Large intestine (tissue), 3 donors: ENCODE measurements at regions not wholly inside any gene's neighbourhood (a gene's known extent, or its start where the extent isn't known, plus 50 kb on each side); places are given as distances from the start of the nearest gene placed in this dataset.
A peak's percentile ranks its signal among the peaks of the same experiment; 100 is the strongest.
"Not testable (repeated sequence)": the region's sequence is repeated elsewhere in the genome, so short reads cannot be mapped to it uniquely, and the experiment has no call there.

Source experiments
- DNase-seq, 2 donors: peaks; one replicate each; pipeline versions ENCODE4 v3.0.0 to v3.0.0-alpha.2; 2013
- H3K27ac ChIP-seq: one replicate; pipeline ENCODE4 v1.5.1; 2013; ENCODE audit warnings: low read length
- H3K27me3 ChIP-seq: 2 replicates; pipeline ENCODE4 v1.6.1; 2013; ENCODE audit warnings: low read length; ENCODE audit not compliant: control insufficient read depth, insufficient read depth
- H3K36me3 ChIP-seq: 2 replicates; pipeline ENCODE4 v1.6.1; 2013; ENCODE audit warnings: low read length; ENCODE audit not compliant: control insufficient read depth, insufficient read depth
- H3K4me1 ChIP-seq: one replicate; pipeline ENCODE4 v1.6.1; 2013; ENCODE audit warnings: low read length; ENCODE audit not compliant: control insufficient read depth, insufficient read depth
- H3K4me3 ChIP-seq: one replicate; pipeline ENCODE4 v1.5.1; 2013; ENCODE audit warnings: low read length
- H3K9me3 ChIP-seq: one replicate; pipeline ENCODE4 v1.6.1; 2013; ENCODE audit warnings: mild to moderate bottlenecking, low read depth, low read length, moderate library complexity; ENCODE audit not compliant: control insufficient read depth
- WGBS: methylation state at CpG from one replicate; pipeline ENCODE4 v1.1.5; 2013; ENCODE audit warnings: low lambda C conversion rate; ENCODE audit not compliant: insufficient coverage; 5-methylcytosine and 5-hydroxymethylcytosine counted together

DNA sequence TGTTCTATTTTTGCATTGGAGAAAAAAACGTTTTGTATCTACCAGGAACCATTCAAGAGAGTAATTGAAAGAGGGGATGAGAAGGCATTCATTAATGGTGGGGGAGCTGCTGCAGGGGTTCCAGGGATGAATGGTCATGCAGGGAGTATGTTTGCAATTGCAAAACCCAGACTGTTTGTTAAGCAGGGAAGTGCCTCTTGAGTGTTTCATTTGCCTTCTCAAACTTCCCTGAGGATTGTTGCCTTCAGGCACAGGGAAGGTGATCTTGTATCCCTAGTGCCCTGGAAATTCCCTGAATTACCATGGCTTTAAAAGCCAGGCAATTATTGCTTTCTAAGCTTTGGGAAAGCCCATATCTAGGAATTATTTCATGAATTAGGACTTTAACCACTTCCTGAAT lies 172.7 kb upstream of the NLGN4Y start:
- Histone ChIP-seq H3K4me3 (no peak overlapping the region), H3K36me3 (no peaks in the 10 kb centered on the region), H3K9me3 (no peaks in the 10 kb centered on the region), H3K27ac (no peak overlapping the region), H3K4me1 (no peaks in the 10 kb centered on the region), H3K27me3 (no peaks in the 10 kb centered on the region)
- no peak for DNase-seq
- no CpG with 5 or more reads among the region's 1 CpG for WGBS

DNA sequence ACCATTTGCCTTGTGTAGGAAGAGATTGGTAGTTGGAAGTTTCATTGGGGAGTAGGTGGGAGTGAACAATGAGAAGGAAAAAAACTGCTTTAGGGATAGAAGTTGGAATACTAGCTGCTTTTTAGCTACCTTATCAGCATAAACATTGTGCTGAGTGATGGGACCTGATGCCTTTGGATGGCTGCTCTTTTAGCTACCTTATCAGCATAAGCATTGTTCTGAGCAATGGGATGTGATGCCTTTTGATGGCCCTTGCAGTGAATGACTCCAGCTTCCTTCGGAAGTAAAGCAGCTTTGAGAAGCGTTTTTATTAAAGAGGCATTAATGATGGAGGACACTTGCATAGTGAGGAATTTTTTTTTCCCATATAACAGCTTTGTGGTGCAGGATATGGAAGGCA lies 168.2 kb upstream of the NLGN4Y start:
- no CpG with 5 or more reads among the region's 2 CpGs for WGBS
- Histone ChIP-seq H3K9me3 (no peaks in the 10 kb centered on the region), H3K27me3 (no peaks in the 10 kb centered on the region), H3K4me3 (no peak overlapping the region), H3K27ac (no peak overlapping the region), H3K4me1 (no peaks in the 10 kb centered on the region), H3K36me3 (no peaks in the 10 kb centered on the region)
- DNase-seq = no peak

DNA sequence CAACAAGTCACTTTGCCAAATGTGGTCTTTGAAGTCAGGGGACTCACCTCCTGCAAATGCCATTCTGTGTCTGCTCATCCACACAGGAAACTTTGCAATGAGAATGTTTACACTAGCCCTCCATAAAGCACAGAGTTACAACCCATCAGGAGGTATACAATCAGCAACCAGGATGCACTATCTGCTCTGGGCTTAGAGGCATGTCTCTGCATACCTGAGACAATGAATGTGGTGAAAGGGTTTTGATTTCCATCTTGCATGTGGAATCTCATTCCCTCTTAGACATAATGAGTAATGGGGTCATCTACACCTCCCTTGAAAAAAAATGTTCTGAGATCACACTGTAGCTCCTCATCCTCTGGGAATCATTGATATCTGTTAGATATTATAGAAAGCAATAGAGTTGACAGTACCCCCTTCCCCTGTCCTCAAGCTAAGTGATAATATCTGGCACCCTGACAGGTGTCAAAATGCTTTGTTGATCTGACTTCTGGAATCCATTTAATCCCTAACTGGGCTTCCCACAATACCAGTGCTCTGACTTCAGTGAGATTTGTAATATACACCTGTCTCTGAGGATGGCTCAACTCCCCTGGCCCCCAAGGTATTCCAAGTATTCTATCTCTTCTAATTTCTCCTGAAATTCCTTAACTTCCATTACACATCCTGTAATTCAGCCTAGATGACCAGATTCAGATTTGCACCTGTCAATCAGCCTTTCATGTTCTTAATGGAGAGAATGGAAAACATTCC lies 163.4 kb upstream of the NLGN4Y start:
- DNase-seq = peak in 1 of 2 donors; percentile 4
- H3K27me3 ChIP-seq = no peaks in the 10 kb centered on the region
- no peaks in the 10 kb centered on the region for H3K4me1 ChIP-seq
- no peak overlapping the region for H3K27ac ChIP-seq
- H3K9me3 ChIP-seq = no peaks in the 10 kb centered on the region
- H3K36me3 ChIP-seq = no peaks in the 10 kb centered on the region
- no peak overlapping the region for H3K4me3 ChIP-seq

DNA sequence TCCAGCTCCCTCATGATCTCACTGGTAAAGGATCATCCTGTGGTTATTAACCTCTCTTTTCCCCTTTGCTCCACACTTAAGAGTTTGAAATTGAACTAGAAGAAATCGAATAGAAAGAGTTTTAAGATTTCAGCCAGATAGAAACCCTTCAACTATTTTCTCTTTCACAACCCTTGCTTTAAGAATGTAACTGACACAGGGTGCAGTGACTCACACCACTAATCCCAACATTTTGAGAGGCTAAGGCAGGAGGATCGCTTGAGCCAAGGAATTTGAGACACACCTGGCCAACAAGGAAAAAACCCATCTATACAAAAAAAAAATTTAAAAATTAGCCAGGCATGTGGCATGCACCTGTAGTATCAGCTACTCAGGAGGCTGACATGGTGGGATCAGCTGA lies 150.7 kb upstream of the NLGN4Y start:
- Histone ChIP-seq H3K4me3 (no peak overlapping the region), H3K4me1 (no peaks in the 10 kb centered on the region), H3K9me3 (no peaks in the 10 kb centered on the region), H3K27ac (no peak overlapping the region), H3K27me3 (no peaks in the 10 kb centered on the region), H3K36me3 (no peaks in the 10 kb centered on the region)
- WGBS = no CpG with 5 or more reads among the region's 2 CpGs
- DNase-seq = no peak

DNA sequence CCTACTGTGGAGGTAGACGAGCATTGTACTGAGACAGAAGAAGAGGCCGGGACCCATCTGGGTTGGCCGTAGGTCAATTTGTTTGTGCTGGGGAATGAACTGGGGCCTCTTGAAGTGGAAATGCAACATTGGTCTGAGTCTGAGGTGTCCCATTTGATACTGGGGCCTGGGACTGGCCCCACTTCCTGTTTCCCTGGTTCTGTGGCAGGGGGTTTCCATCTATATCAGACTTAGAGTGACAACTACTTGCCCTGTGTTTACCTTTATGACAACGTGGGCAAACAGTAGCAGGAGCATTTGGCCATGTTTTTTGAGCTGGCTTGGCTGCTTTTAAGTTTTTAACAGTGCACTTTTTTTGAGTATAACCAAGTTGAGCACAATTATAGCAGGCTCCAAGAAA lies 146.1 kb upstream of the NLGN4Y start:
- Histone ChIP-seq H3K27me3 (no peaks in the 10 kb centered on the region), H3K9me3 (no peaks in the 10 kb centered on the region), H3K27ac (no peak overlapping the region), H3K4me1 (no peaks in the 10 kb centered on the region), H3K4me3 (no peak overlapping the region), H3K36me3 (no peaks in the 10 kb centered on the region)
- no peak for DNase-seq
- no CpG with 5 or more reads among the region's 4 CpGs for WGBS

DNA sequence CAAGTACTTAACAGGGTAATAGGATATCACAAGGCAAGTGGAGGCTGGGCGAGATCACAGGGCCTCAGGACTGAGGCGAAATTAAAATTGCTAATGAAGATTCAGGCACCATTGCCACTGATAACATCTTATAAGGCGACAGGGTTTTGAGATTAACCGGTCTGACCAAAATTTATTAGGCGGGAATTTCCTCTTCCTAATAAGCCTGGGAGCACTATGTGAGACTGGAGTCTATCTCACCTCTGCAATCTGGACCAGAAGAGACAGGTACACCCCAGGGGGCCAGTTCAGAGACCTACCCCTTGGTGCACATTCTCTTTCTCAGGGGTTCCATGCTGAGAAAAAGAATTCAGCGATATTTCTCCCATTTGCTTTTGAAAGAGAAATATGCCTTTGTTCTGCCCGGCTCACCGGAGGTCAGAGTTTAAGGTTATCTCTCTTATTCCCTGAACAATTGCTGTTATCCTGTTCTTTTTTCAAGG lies 113.7 kb upstream of the NLGN4Y start:
- H3K27me3 ChIP-seq, H3K27ac ChIP-seq, H3K9me3 ChIP-seq, H3K4me3 ChIP-seq, H3K4me1 ChIP-seq, H3K36me3 ChIP-seq, DNase-seq: not testable (repeated sequence)
- no CpG with 5 or more reads among the region's 8 CpGs for WGBS

DNA sequence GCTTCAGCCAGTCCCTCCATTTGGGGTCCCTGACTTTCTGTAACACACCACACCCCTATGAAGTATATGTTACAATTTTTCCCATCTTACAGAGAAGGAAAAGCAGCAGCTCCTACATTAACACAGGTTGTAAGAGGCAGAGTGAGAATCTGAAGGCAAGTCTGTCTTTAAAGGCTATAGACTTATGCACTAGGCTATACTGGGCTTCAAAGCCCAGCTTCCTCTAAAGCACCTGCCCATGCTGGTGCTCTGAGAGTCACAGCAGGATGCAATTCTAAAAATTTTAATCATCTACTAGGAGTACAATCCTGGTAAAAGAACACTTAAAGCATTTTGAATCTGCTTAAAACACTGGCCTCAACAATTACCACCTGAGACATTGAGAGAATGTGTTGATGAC lies 113.0 kb upstream of the NLGN4Y start:
- DNase-seq = no peak
- H3K27me3 ChIP-seq = no peaks in the 10 kb centered on the region

DNA sequence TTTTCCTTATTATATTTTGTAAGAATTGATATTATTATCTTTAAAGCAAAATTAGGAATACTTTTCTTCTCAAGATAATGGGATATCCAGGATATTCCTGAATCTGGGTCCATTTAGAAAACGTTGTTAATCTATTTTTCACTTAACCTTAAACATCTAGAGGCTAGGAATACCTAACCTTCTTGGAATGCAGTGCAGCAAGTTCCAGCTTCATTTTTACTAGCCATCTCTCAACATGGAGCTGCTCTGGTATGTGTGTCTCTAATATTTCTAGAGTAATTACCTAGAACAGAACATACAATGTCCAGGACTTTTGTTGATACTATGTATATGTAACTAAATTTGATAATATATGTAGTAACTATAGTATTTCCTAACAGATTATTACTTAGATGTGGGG lies 87.8 kb upstream of the NLGN4Y start:
- no peaks in the 10 kb centered on the region for H3K27me3 ChIP-seq
- DNase-seq = no peak
- H3K4me3 ChIP-seq = no peak overlapping the region
- H3K36me3 ChIP-seq = no peaks in the 10 kb centered on the region
- H3K9me3 ChIP-seq = no peaks in the 10 kb centered on the region
- H3K4me1 ChIP-seq = no peaks in the 10 kb centered on the region
- no CpG with 5 or more reads among the region's 1 CpG for whole genome bisulfite sequencing
- H3K27ac ChIP-seq = no peak overlapping the region

More for the DNA sequence above, 113.0 kb upstream of the NLGN4Y start:
- H3K9me3 ChIP-seq = no peaks in the 10 kb centered on the region
- no peak overlapping the region for H3K4me3 ChIP-seq
- no peaks in the 10 kb centered on the region for H3K4me1 ChIP-seq
- no peaks in the 10 kb centered on the region for H3K36me3 ChIP-seq
- H3K27ac ChIP-seq = no peak overlapping the region

DNA sequence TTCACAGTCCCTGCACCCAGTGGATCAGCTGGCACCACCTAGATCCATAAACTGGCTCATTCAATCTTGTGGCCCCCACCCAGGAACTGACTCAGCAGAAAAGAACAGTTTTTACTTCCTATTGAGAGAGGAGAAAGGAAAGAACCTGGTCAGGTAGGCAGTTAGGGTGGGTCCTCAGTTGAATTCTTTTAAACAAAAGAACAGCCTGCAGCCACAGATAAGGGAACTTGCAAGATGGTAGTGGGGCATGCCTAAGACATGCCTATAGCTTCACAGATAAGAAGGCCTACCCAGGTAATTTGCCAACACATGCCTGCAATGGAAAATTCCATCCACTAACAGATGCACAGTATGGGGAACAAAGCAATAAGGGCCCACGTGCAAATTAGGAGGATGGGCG lies 86.7 kb upstream of the NLGN4Y start:
- H3K4me1 ChIP-seq = no peaks in the 10 kb centered on the region
- H3K27ac ChIP-seq = no peak overlapping the region
- H3K36me3 ChIP-seq = no peaks in the 10 kb centered on the region
- no peak overlapping the region for H3K4me3 ChIP-seq
- no peak for DNase-seq
- WGBS = no CpG with 5 or more reads among the region's 2 CpGs
- no peaks in the 10 kb centered on the region for H3K27me3 ChIP-seq
- no peaks in the 10 kb centered on the region for H3K9me3 ChIP-seq

DNA sequence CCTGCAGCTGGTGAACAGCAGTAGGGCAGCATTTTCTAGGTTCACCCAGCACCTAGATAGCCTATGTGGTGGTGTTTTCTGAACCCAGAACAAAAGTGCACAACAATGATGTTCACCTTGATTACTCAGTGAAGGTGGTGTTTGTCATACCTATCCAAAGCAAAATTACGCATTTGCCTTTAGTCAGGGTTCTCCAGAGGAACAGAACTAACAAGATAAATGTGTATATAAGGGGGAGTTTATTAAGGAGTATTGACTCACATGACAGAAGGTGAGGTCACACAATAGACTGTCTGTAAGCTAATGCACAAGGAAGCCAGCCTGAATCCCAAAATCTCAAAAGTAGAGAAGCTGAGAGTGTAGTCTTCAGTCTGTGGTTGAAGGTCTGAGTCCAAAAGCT lies 85.9 kb upstream of the NLGN4Y start:
- no CpG with 5 or more reads among the region's 1 CpG for WGBS
- Histone ChIP-seq H3K27me3 (no peaks in the 10 kb centered on the region), H3K4me1 (no peaks in the 10 kb centered on the region), H3K4me3 (no peak overlapping the region), H3K9me3 (no peaks in the 10 kb centered on the region), H3K36me3 (no peaks in the 10 kb centered on the region), H3K27ac (no peak overlapping the region)
- no peak for DNase-seq

DNA sequence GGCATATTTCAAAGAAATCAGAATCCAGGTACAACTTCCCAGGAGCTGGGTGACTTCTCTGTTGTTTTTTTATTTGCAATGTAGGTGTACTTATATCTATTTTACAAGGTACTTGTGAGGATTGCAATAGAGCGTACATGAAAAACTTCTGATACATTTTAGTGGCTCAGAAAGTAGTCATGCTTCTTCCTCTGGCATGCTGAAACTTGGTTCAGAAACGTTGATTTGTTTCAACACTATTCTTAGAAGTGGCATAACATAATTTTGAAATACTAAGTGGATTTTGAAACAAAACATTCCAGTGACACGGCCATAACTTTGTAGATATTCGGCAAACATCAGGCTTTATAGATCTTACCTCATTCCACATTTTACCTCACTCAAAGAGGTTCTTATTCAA lies 79.8 kb upstream of the NLGN4Y start:
- H3K27ac ChIP-seq = no peak overlapping the region
- no peaks in the 10 kb centered on the region for H3K36me3 ChIP-seq
- 86% methylated on average over 1 of the region's 4 CpGs for WGBS
- no peak overlapping the region for H3K4me3 ChIP-seq
- no peak for DNase-seq
- no peaks in the 10 kb centered on the region for H3K27me3 ChIP-seq
- no peaks in the 10 kb centered on the region for H3K9me3 ChIP-seq
- H3K4me1 ChIP-seq = no peaks in the 10 kb centered on the region
